Hepatocyte (in vitro differentiated cells): ENCODE measurements at regions not wholly inside any gene's neighbourhood (a gene's known extent, or its start where the extent isn't known, plus 50 kb on each side); places are given as distances from the start of the nearest gene placed in this dataset.

Experiments used
- DNase-seq: peaks from one replicate; pipeline ENCODE4 v3.0.0-alpha.2; 2016; ENCODE audit warnings: low spot score
- H2AFZ ChIP-seq: fragments of 200-600 bp; sonication (generic); 2 replicates; pipeline ENCODE4 v1.6.0; 2016; ENCODE audit warnings: antibody characterized with exemption, mild to moderate bottlenecking
- H3K27ac ChIP-seq: fragments of 200-600 bp; sonication (generic); 2 replicates; pipeline ENCODE4 v1.5.1; 2016; ENCODE audit warnings: mild to moderate bottlenecking
- H3K27me3 ChIP-seq: fragments of 200-600 bp; sonication (generic); 2 replicates; pipeline ENCODE4 v1.6.1; 2016
- H3K36me3 ChIP-seq: fragments of 200-600 bp; sonication (generic); replicated peaks from 2 replicates; pipeline ENCODE4 v1.5.1; 2016; ENCODE audit warnings: low read depth; ENCODE audit not compliant: insufficient read depth
- H3K4me1 ChIP-seq: fragments of 200-600 bp; sonication (generic); 2 replicates; pipeline ENCODE4 v1.5.1; 2016; ENCODE audit warnings: mild to moderate bottlenecking, moderate library complexity; ENCODE audit not compliant: insufficient read depth
- H3K4me2 ChIP-seq: fragments of 200-600 bp; sonication (generic); 2 replicates; pipeline ENCODE4 v1.6.0; 2016
- H3K4me3 ChIP-seq: fragments of 200-600 bp; sonication (generic); 2 replicates; pipeline ENCODE4 v1.5.1; 2016; ENCODE audit warnings: mild to moderate bottlenecking
- H3K79me2 ChIP-seq: fragments of 200-600 bp; sonication (generic); 2 replicates; pipeline ENCODE4 v1.6.0; 2017; ENCODE audit warnings: mild to moderate bottlenecking
- H3K9me2 ChIP-seq: fragments of 200-600 bp; sonication (generic); replicated peaks from 2 replicates; pipeline ENCODE4 v1.6.0; 2017; ENCODE audit warnings: mild to moderate bottlenecking; ENCODE audit not compliant: insufficient read depth
- H3K9me3 ChIP-seq: fragments of 200-600 bp; sonication (generic); 2 replicates; pipeline ENCODE4 v1.5.1; 2016; ENCODE audit warnings: low read depth, mild to moderate bottlenecking
- H4K20me1 ChIP-seq: fragments of 200-600 bp; sonication (generic); 2 replicates; pipeline ENCODE4 v1.6.0; 2016; ENCODE audit warnings: mild to moderate bottlenecking; ENCODE audit not compliant: insufficient read depth, poor library complexity, severe bottlenecking
- EZH2 ChIP-seq: fragments of 200-600 bp; sonication (generic); IDR thresholded peaks from 2 replicates; pipeline ENCODE4 v1.6.1; 2016; ENCODE audit warnings: antibody characterized with exemption, mild to moderate bottlenecking, borderline replicate concordance
- EZH2phosphoT487 ChIP-seq: fragments of 200-600 bp; sonication (generic); IDR thresholded peaks from one replicate; pipeline ENCODE4 v1.6.1; 2018; ENCODE audit warnings: antibody characterized with exemption, mild to moderate bottlenecking, low read depth, moderate library complexity; ENCODE audit not compliant: unreplicated experiment, severe bottlenecking
- WGBS: methylation state at CpG from one replicate; pipeline ENCODE4 v1.1.6; 2016; ENCODE audit warnings: low lambda C conversion rate; ENCODE audit errors: missing lambda C conversion rate; 5-methylcytosine and 5-hydroxymethylcytosine counted together
- TF ChIP-seq, protein P1 (sequence below): fragments of 200-600 bp; sonication (generic); IDR thresholded peaks from 2 replicates; pipeline ENCODE4 v1.5.1; 2016; ENCODE audit warnings: antibody characterized with exemption, mild to moderate bottlenecking; ENCODE audit not compliant: poor library complexity

DNA sequence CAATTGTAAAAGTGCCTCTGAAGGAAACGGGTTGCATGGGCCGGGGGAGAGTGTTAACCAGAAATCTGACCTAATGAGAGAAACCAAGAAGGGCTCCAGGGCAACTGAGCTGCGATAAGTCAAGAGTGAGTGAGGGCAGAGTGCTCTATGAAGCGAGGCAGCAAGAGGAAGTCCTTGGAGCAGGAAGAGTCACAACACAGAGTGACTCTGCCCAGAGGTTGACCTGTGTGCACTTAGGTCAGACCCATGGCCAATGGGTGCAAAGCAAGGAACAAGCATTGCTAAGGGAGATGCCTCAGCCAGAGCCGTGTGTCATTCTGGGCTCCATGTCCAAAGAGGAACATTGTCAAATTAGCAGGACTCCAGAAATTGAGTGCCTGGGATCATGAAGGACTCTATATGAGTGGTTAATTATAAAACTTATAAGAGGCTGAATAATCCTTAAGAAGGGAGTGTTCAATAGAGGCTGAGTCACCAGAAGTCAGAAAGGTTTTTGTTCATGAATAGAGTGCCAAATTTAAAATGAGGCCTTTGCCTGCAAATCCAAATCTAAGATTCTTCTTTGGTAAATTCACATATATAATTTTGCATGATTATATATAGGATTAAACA, 438.5 kb downstream of the MED10 start:
- Histone ChIP-seq H4K20me1 (no peaks in the 10 kb centered on the region), H3K79me2 (no peaks in the 10 kb centered on the region), H3K9me2 (no peaks in the 10 kb centered on the region), H3K4me2 (no peak overlapping the region), H3K36me3 (no peaks in the 10 kb centered on the region), H2AFZ (no peak overlapping the region), H3K27ac (no peak overlapping the region), H3K27me3 (no peaks in the 10 kb centered on the region), H3K4me3 (no peak overlapping the region), H3K4me1 (no peaks in the 10 kb centered on the region), H3K9me3 (no peaks in the 10 kb centered on the region)
- no peak for TF ChIP-seq EZH2phosphoT487
- TF ChIP-seq, protein P1, sequence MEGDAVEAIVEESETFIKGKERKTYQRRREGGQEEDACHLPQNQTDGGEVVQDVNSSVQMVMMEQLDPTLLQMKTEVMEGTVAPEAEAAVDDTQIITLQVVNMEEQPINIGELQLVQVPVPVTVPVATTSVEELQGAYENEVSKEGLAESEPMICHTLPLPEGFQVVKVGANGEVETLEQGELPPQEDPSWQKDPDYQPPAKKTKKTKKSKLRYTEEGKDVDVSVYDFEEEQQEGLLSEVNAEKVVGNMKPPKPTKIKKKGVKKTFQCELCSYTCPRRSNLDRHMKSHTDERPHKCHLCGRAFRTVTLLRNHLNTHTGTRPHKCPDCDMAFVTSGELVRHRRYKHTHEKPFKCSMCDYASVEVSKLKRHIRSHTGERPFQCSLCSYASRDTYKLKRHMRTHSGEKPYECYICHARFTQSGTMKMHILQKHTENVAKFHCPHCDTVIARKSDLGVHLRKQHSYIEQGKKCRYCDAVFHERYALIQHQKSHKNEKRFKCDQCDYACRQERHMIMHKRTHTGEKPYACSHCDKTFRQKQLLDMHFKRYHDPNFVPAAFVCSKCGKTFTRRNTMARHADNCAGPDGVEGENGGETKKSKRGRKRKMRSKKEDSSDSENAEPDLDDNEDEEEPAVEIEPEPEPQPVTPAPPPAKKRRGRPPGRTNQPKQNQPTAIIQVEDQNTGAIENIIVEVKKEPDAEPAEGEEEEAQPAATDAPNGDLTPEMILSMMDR = no peak
- no peak for TF ChIP-seq EZH2
- 83% methylated on average over 5 of the region's 5 CpGs for WGBS
- DNase-seq = no peak

DNA sequence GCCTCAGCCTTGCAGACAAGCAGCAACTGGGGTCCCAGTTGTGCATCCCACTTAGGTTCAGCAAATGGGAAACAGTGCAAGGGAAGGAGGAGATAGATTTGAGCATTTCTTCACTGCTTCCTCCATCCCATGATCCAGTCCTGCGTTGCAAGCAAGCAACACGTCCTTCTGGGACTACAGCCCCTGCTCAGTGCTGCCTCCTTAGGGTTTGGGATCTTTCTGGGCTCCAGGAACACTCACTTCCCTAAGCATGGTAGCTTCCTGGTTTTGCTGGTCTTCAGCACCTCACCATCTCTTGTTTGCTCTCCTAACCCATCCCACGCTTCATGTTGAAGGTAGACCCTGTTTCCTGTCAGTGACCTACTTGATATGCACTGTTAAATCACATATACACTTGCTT, 444.7 kb downstream of the MED10 start:
- WGBS = 58% methylated on average over 3 of the region's 3 CpGs
- Histone ChIP-seq H3K79me2 (no peaks in the 10 kb centered on the region), H3K27me3 (no peaks in the 10 kb centered on the region), H3K9me3 (no peaks in the 10 kb centered on the region), H2AFZ (no peak overlapping the region), H3K4me2 (no peak overlapping the region), H4K20me1 (no peaks in the 10 kb centered on the region), H3K9me2 (no peaks in the 10 kb centered on the region), H3K36me3 (no peaks in the 10 kb centered on the region), H3K27ac (no peak overlapping the region), H3K4me3 (no peak overlapping the region), H3K4me1 (no peaks in the 10 kb centered on the region)
- no peak for DNase-seq
- TF ChIP-seq, protein P1 = no peak
- no peak for TF ChIP-seq EZH2phosphoT487
- TF ChIP-seq EZH2 = no peak

DNA sequence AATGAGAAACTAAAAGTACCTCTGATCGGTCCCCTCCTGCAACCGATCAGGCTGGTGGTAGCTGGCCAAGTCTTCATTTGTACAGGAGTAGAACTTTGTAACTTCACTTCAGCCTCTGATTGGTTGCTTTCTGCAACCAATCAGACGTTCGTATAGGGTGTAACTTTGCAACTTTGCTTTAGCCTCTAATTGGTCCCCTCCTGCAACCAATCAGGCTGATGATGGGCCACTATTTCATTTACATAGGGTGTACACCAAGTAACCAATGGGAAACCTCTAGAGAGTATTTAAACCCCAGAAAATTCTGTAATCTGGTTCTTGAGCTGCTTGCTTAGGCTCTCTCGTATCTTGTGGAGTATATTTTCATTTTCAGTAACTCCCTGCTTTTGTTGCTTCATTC, 445.5 kb downstream of the MED10 start:
- no peaks in the 10 kb centered on the region for H4K20me1 ChIP-seq
- whole genome bisulfite sequencing = 92% methylated on average over 5 of the region's 5 CpGs

More for the DNA sequence above, 445.5 kb downstream of the MED10 start:
- Histone ChIP-seq H3K79me2 (no peaks in the 10 kb centered on the region), H3K27ac (no peak overlapping the region), H3K9me3 (no peaks in the 10 kb centered on the region), H3K4me3 (no peak overlapping the region), H3K36me3 (no peaks in the 10 kb centered on the region), H3K9me2 (no peaks in the 10 kb centered on the region), H3K27me3 (no peaks in the 10 kb centered on the region), H3K4me2 (no peak overlapping the region), H2AFZ (no peak overlapping the region), H3K4me1 (no peaks in the 10 kb centered on the region)
- TF ChIP-seq, protein P1 = no peak
- no peak for TF ChIP-seq EZH2
- no peak for DNase-seq
